AG04449 (cell line): ENCODE measurements at regions not wholly inside any gene's neighbourhood (a gene's known extent, or its start where the extent isn't known, plus 50 kb on each side); places are given as distances from the start of the nearest gene placed in this dataset.

ENCODE experiments used
- CTCF ChIA-PET: fragments of 350-600 bp; formaldehyde crosslinking; extraction: SDS; loops from one replicate; lab custom pipeline; 2021; ENCODE audit warnings: antibody characterized with exemption; lab: Yijun Ruan, JAX
- POLR2A ChIA-PET: fragments of 400-600, 350-600 bp; formaldehyde crosslinking; extraction: SDS; loops from one replicate; lab custom pipeline; 2020; ENCODE audit warnings: antibody characterized with exemption, inconsistent platforms; lab: Yijun Ruan, JAX
- DNase-seq: peaks from one replicate; pipeline ENCODE4 v3.0.0-alpha.2; 2010; ENCODE audit warnings: low read depth, low spot score
- H3K4me3 ChIP-seq: 2 replicates; pipeline ENCODE4 v1.5.1; 2011; ENCODE audit warnings: low read depth, mild to moderate bottlenecking, control low read depth, low read length
- CTCF ChIP-seq: IDR thresholded peaks from one replicate; pipeline ENCODE4 v1.5.1; 2011; ENCODE audit warnings: mild to moderate bottlenecking, moderate library complexity, low read length, control low read depth, inconsistent platforms; ENCODE audit not compliant: insufficient read depth; ENCODE audit errors: missing control alignments

- no peak overlapping the region for H3K4me3 ChIP-seq
- CTCF ChIA-PET: interaction anchor here (0.7 to 2.2 kb wide), 4 partner anchors 9 to 248 kb away, joined by 3 to 5 read pairs (median 3); no protein-coding TSS in a partner anchor
- DNase-seq: peak; percentile 64
- POLR2A ChIA-PET: interaction anchor here (0.7 kb wide), 1 partner anchor 113 kb away, joined by 3 read pairs; no protein-coding TSS in a partner anchor
- no peak for TF ChIP-seq CTCF
Measured at GRCh38 chr20:53692465-53693067, 98.9 kb upstream of the ZNF217 start.

- no peak overlapping the region for H3K4me3 ChIP-seq
- no peak for DNase-seq
- TF ChIP-seq CTCF: no peak
- ChIA-PET POLR2A (interaction anchor here (0.7 kb wide), 1 partner anchor 113 kb away, joined by 3 read pairs; no protein-coding TSS in a partner anchor), CTCF (interaction anchor here (0.7 to 2.2 kb wide), 6 partner anchors 10 to 248 kb away, joined by 3 to 5 read pairs (median 3); no protein-coding TSS in a partner anchor)
Measured at GRCh38 chr20:53691811-53692192, 98.2 kb upstream of the ZNF217 start.

- TF ChIP-seq CTCF: no peak
- no peak for DNase-seq
- ChIA-PET CTCF (interaction anchor here (0.8 to 2.2 kb wide), 7 partner anchors 10 to 249 kb away, joined by 3 to 5 read pairs (median 3); no protein-coding TSS in a partner anchor), POLR2A (interaction anchor here (0.6 kb wide), 1 partner anchor 9 kb away, joined by 3 read pairs; no protein-coding TSS in a partner anchor)
- H3K4me3 ChIP-seq: no peak overlapping the region
Measured at GRCh38 chr20:53691060-53691810, 97.6 kb upstream of the ZNF217 start.

GRCh38 chr20:53688085-53688484, 94.4 kb upstream of the ZNF217 start:
- no peak for DNase-seq
- CTCF ChIA-PET: interaction anchor here (1.2 kb wide), 1 partner anchor 13 kb away, joined by 4 read pairs; no protein-coding TSS in a partner anchor

GRCh38 chr20:53685070-53685595, 91.5 kb upstream of the ZNF217 start:
- no peak overlapping the region for H3K4me3 ChIP-seq
- no peak for DNase-seq
- TF ChIP-seq CTCF: no peak
- ChIA-PET CTCF (no interaction called here), POLR2A (no interaction called here)

More at GRCh38 chr20:53688085-53688484, 94.4 kb upstream of the ZNF217 start:
- no peak overlapping the region for H3K4me3 ChIP-seq
- no peak for TF ChIP-seq CTCF
- POLR2A ChIA-PET: no interaction called here

- ChIA-PET CTCF (no interaction called here), POLR2A (no interaction called here)
- DNase-seq: no peak
- H3K4me3 ChIP-seq: no peak overlapping the region
- no peak for TF ChIP-seq CTCF
Measured at GRCh38 chr20:53683506-53683905, 89.9 kb upstream of the ZNF217 start.
